ENCODE measurements at regions not wholly inside any gene's neighbourhood (a gene's known extent, or its start where the extent isn't known, plus 50 kb on each side); places are given as distances from the start of the nearest gene placed in this dataset.

DNA sequence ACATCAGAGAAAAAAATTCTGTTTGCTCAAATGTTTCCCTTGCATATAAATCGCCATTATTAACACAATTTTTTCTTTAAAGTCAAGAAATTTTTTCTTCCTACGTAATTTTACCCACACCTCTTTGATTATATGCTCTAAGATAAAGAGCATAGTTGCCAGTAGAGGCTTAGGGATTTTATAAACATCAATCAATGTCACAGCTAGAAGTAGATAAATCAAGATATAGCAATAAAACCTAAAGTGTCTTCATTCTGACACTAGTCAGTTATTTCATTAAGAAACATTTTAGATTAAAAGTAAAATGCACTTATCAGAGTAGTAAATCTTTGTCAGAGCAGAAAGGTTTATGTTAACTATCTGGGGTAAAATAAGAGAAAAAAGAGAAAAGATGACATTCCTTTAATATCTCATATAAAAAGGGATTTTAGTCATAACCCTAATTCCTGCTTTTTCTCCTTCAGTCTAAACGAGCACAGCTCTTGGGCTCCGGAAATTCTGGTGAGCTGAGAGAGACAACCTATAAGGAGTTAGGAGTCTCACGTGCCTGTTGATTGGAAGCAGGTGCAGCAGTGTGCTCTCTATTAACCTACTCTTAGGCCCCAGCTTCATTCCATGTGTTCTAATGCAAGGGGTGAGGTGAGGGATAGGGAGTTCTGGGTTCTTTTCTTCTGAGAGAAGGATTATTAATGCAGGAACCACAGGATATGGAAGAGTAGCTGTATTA is 172.4 kb upstream of the GULP1 start:
- TF ChIP-seq GATA2 (IDR thresholded peaks at IDR 0.05; ENCODE audit: low read depth, low read length) (no peak), GATA3 (IDR thresholded peaks at IDR 0.05; ENCODE audit: low read depth, low read length) (no peak)

Data from SH-SY5Y (cell line).